CD1c-positive myeloid dendritic cell (primary cell): ENCODE measurements at regions not wholly inside any gene's neighbourhood (a gene's known extent, or its start where the extent isn't known, plus 50 kb on each side); places are given as distances from the start of the nearest gene placed in this dataset.

Source experiments
- DNase-seq: peaks from one replicate; pipeline ENCODE4 v3.0.0-alpha.2; 2016; ENCODE audit errors: extremely low spot score

DNA sequence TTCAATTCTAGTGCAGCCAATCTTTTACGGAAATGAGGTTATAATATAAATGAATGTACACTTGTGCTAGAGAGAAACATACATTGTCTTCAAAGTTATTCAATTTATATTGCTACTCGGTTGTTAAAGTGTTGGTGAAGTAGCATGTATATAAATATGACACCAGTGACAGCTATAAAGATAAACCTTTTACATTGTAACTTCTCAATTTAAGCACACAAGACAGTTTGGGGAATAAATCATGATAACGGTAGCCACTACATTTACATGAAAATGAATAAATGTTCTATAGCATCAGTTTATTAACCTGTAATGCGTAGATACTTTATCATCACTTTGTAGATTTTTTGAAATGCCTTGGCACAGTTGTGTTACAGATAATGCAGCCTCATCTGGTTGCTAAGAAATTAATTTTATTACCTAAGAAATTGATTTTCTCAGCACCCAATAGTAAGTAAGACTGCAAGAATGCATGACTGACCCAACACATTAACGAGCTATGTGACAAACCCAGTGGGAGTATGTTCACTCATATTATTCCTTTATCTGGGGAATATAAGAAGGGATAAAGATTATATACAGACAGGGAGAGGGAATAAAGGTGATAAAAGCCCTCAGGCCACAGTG lies 283.9 kb upstream of the NPVF start:
- no peak for DNase-seq

DNA sequence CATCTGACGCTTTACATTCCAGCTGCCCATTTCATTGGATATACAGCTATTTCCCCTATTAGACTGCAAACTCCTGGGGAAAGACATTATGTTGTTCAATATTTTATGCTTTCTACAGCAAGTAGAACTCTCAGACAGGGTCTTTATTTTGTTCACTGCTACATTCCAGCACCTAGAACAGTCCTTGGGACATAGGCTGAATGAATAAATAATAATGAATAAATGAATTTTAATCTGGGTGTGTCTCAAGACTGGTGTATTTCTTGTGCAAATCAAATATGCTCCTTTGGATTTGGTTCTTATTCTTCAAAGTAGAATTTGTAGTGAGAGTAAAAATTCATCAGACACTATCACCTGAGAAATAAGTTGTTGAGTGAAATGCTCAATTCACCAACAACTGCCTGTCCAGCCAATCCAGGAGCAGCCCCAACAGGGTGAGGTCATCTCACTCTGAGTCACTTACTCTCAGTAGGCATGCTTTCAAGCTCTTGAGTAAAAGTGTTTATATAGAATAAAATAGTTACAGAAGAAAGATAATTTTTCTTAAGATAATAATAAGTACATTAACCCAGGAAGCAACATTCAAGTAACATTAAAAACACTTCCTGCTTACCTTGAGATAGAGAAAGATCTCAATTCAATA lies 287.5 kb upstream of the NPVF start:
- no peak for DNase-seq

DNA sequence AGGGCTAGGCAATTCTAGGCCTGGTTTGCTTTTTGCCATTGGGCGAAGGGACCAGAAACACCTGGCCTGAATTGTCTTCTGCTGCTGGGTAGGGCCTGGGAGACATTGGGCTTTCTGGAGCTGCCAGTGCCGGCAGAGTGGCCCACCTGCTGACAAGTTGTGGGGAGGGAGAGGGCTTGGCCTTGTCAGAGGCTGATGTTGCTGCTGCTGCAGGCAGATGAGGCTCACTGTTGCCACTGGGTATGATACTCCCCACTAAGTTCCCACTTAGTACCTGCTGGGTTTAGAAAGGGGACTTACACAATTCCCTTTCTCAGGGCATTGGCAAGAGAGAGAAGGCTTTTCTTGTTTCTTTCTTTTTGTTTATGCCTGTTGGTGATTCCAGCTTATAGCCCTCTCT lies 289.6 kb upstream of the NPVF start:
- no peak for DNase-seq

DNA sequence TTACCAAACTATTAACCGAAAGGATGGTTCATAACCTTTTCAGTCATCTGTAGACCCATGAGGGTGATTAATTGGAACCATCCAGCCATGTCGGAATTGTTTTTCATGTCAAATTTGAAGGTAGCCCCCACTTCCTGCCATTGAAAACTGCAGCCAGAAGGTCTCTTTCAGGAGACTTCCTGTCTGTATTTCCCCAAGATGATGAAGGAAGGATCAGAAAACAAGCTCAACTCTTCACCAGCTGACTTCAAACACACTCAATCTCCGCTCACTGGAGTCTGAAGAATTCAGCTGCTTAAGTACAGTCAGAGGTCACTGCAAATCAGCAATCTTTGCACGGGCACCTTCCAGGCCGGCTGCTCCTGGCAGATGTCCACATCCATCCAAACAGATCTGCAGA lies 291.7 kb upstream of the NPVF start:
- DNase-seq: no peak

DNA sequence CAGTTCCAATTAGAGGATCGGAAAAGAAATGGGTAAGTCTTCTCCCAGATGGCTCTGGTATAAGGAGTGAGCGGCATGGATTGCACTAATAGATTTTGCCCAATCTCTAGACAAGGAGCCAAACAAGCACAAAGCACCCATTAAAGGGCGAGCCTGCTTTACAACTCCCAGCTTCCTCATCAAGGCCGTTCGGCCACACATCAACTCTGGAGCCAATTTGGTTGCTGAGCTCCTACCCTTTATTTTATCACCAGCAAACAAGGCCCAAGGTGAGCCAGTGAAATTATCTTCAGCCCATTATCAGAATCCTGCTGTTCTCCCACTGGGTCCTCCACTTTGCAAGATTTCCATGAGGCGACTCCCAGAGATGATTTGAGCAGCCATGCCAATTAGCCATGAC lies 292.2 kb upstream of the NPVF start:
- no peak for DNase-seq

DNA sequence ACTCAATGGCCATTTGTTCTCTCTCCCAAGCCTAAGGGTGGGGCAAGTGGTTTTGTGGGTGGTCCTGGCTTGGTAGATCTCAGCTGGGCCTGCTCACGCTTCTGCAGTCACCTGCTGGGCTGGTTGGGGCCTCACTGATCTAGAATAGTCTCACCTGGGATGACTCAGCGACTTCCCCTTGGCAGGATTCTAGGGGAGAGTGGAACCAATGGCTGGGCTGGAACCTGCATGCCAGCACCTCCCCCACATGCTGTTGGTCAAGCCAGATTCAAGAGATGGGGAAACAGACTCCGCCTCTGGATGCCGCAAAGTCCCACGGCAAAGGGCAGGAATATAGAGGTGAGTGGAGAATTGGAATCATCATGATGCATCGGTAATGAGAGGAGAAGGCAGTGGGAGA lies 292.9 kb upstream of the NPVF start:
- DNase-seq: no peak

DNA sequence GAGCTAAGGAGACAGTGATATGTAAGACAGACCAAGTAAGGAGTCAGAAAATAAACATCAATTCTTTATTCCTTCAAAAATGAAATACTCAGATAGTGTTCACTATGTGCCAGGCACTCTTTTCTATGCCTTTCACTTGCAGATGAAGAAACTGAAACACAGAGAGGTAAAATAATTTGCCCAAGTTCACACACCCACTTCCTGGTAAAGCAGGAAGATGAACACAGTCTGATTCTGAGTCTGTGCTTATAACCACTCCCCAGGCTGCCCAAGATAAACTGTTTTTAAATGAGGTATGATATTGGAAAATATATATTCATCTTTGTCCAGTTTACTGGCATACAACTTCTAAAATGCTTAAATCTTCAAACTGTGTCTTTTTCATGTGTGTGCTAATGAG lies 294.4 kb upstream of the NPVF start:
- no peak for DNase-seq

DNA sequence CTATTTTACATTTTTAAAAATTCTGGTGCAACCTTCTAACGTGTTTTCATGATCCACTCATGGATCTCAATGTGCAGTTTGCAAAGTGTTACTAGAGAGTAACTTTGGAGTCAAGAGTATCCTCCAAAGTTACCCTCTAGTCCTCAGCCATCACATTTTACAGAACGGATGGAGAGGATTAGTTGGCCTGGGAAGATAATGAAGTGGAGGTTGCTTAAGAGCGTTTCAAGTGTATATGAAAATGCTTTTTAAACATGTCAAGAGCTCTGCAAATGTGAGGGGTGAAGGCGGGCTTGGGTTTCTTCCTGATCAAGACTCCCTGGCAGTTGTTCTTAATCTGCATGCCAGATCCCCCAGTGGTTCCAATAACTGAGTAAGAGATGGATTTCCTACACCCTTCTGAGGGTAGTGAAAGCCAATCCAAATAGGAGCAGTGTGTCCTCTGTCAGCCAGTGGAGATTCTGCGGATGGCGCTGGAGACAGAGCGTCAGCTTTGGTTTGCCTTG lies 299.4 kb upstream of the NPVF start:
- DNase-seq: no peak

DNA sequence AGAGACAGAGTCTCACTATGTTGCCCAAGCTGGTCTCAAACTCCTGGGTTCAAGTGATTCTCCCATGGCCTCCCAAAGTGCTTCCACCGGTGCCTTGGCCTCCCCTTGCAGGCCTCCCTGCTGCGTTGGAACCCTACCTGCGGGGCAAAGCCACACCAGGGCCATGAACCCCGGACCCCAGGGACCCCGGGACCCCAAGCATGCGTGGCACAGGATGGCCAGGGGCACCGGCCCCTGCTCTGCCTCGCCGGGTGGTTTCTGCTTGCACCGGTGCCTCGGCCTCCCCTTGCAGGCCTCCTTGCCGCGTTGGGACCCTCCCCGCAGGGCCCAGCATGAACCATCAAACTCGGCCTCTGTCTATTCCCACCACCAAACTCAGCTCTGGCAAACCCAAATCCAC lies 301.0 kb upstream of the NPVF start:
- no peak for DNase-seq

DNA sequence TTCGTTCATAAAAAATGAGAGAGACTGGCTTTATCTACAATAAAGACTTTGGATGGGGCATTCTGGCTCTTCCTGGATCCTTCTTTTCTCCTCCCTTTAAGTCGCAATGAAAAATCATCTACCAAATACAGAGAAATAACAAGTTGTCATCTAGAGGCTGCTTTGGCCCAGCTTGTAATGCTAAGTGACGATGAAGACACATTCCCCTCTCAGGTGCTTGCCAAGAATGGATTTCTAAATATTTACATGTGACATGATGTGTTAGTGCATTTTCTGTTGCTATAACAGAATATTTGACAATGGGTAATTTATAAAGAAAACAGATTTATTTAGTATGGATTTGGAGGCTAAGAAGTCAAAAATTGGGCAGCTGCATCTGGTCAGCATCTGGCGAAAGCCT lies 308.6 kb upstream of the NPVF start:
- DNase-seq: no peak

DNA sequence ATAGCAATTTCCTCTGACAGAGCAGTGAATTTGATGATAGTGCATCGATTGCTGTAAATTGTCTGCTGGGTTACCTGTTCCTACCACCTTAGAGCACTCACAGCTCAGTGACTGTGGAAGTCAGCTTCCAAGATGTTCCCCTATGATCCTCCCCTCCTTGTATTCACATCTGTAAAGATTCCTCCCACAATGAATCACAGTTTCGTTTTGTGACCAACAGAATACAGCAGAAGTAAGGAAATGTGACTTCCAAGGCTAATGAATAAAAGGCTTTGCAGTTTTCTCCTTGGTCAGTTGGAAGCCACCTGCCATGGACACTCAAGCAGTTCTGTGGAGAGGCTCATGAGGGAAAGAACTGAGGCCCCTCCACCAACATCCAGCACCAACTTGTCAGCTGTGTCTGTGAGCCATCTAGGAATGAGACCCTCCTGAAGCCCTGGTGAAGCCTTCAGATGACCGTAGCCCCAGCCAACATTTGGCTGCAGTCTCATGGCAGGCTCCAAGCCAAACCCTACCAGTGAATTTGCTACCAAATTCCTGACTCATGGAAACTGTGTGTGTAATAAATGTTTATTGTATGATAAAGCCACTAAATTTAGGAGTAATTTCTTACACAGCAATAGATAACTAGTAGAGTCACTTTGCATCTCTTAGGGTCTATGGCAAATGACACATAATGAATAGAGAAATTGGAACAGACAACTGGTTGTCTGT lies 309.5 kb upstream of the NPVF start:
- DNase-seq: no peak

DNA sequence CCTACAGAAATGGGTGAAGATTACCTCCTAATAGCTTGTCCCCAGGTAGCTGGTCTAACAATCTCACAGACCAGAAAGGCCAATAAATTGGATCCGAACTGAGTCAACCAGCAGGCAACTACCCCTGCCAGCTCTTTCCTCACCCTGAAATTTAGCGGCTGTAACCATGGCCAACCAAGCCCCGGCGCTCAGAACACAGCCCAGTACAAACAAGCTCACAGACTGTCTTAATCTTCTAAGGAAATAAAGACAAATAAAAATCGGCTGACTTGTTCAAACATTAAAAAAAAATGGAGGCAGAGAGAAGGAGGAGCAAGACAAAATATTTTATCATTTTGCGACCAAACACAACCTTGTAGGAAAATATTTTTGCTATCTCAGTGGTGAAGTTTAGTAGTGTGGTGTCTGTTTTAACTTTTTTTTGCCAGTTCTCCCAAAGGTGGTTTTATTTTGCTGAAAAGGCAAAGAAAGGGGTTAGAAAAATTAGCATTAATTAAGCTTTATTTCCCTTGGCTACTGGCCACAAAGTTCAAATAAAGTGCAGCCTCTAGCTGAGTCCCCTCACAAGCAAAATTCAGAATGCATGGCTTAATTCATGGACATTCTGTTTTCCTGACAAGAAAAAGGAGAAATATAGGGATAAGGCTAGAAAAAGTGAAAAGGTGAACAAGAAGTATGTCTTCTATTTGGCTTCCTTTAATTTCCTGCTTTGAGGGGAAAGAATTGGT lies 313.0 kb upstream of the NPVF start:
- DNase-seq: no peak

DNA sequence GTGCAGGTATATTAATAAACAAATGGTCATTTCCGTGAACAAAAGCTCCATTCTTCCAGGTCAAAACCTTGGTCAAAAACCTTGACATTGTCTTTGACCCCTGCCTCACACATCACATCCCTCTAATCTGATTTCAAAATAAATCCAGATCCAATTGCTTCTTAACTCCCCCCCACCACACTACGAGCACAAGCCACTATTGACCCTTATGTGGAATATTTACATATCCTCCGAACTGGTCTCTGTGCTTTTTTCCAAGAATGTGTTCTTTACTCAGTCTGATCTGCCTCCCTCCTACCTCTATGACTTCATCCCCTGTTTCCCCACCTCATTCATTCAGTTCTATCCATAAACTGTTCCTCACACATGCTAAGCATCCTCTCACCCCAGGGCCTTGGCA lies 313.6 kb upstream of the NPVF start:
- no peak for DNase-seq

DNA sequence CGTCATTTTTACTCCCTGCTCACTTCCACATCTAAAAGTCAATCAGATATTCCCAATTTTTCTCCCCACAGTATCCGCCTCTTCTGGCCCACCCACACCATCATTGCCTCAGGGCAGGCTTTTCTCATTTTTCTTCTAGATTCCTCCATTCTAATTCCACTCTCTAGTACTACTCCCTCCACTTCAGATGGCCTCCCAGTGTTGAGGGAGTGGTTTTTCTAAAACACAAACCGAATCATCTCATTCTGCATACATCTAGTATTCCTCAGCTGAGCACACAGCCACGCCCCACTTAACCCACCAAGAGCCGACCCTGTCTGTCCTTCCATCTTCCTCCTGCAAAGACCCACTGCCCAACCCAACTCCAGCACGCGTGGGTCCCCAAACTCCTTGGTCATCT lies 314.9 kb upstream of the NPVF start:
- no peak for DNase-seq

DNA sequence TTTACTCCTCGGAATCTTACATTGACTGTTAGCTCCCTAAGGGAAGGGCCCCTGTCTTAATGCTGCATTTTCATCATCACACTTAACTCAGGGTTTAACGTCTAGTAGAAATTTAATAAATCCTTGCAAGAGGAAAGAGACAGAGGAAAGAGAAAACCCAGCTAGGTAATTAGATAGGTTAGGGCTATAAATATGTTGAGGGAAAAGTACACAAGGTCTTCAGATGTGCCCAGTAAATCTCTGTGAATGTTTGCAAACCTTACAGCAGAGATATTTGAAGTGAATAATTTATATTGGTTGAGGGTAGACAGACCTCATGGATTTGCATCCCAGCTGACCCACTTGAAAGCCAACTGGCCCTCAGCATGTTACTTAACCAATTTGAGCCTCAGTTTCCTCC lies 315.5 kb upstream of the NPVF start:
- no peak for DNase-seq

DNA sequence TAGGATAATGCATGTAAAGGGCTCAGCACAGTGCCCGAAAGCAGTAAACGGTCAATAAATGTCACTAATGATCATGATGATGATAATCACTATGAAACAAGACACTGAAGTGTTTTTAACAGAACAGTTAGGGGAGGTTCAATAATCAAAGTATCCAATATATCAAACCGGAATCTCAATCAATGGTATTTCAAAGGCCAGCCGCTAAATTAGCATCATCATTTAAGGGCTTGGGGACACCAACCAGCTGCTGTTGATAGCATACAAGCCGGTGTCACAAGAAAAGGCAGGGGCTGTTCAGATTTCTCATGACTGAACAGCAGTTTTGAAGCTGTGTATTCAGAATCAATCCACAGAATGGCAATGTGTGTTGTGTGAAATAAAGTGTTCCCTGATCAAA lies 316.0 kb upstream of the NPVF start:
- no peak for DNase-seq

DNA sequence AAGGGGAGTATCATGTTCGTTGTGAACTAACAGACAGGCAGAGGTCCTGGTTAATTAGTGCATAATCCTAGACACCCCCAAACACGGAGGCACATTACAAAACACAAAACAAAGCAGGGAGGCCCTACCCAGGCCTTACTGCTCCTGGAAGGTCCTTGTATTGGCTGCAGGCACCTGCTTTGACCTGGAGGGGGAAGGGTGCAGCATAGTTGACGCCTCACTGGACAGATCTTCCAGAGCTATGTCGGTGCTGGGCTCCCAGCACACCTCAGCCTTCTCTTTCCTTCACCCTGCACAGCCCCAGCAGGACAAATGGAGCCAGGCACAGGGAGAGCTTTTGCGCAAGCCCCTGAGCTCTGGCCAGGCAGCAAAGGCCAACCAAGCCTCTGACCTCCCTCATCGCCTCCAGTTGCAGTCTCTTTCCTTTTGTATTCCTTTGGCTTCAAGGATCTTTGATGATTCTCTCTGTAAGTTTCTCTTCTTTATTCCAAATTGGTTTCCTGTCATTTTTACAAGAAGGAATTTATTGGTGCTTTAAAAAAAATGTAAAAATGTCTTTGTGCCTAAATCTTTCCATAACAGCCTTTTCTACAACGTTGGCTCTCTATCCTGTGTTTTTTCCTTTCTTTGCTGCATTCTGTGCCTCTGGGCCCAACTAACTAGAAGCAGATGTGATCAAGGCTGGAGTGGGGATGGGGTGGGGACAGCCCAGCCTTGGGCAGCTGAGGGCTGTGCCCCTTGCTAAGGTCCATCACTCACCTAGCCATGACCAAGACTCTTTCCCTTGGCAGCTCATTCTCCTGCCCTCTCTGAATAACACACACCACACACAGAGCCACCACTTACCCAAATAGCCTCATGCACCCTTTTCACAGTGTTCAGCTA lies 317.1 kb upstream of the NPVF start:
- no peak for DNase-seq

DNA sequence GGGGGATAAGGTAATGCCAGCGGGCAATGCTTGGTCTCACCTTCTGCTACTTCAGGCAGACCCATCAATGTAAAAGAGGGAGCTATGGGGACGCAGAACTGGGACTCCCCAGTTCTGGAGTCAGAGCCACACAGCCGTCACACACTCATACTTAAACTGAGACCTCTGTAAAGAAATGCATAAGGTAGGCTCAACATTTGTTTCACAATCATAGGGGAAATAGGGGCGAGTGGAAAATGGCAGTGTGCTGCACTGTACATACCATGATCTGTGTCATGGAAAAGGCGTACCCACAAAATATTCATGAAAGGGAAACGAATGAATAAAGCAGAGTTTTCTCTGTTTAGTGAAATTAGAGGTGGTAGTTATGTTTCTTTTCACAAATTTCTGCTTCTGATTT lies 318.0 kb upstream of the NPVF start:
- no peak for DNase-seq

DNA sequence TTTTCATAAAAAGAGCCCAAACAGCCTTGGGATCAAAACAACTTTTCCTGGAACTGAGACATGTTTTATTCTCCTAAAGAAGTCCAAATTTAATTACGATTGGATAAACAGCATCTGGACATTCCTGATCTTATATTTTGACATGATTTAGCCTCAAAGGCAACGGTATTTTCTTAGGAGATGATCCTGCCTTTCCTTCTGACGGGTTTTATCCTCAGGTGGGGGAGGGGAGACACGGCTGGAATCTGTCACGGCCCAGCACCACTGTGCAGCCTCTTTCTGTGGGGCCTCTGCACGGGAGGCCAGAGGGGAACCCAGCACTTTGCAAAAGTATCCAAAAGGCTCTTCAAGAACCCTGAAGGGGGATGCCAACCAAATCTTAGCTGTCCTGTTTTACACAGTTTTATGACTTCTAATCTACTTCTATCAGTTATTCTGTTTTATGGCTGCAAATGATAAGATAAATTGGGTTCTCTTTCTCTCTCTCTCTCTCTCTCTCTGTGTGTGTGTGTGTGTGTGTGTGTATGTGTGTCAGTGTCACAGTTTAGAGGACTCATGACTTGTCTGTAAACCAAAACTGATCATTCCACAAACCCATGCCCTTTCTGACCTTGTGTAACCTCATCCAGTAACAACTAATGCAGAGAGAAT lies 321.1 kb upstream of the NPVF start:
- no peak for DNase-seq

DNA sequence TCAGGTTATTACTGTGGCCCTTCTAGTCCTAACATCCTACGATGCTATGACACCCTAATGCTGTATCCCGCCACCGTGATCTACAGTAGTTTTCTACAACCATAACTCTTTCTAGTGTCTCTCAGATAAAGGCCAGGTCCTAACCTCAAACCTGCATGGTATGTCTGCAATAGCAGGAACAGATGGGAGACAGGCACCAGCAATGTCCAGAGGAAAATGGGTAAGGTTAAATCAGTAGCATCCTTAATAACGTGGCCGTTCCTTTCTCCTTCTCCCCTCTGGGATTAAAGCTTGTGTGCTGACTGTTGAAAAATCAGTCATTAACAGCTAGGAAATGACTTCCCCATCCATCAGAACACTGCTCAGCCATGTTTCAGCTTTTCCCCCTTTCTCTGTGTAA lies 321.9 kb upstream of the NPVF start:
- DNase-seq: no peak

DNA sequence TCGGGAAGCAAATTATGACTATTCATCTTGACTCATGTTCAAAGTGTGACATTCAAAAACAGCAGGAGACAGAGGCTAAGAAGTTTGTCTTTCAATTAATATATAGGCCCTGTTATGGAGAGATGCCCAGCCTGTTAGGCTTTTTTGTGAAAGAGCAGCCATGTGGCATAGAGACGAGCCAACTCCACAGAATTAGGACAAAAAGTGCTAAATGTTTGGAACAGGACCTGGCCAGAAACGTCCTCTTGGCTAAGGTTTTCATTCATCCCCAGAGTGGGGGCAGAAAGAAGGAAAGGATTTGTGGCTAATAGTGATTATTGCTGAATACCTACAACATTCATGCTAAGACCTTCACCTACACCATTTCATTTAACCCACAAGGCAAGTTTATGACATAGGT lies 324.7 kb upstream of the NPVF start:
- DNase-seq: no peak
